Stomach (tissue), 8 donors: ENCODE measurements at regions not wholly inside any gene's neighbourhood (a gene's known extent, or its start where the extent isn't known, plus 50 kb on each side); places are given as distances from the start of the nearest gene placed in this dataset.

Experiments
- DNase-seq, 2 donors: peaks; one replicate each; pipeline versions ENCODE4 v3.0.0 to v3.0.0-alpha.2; 2013 to 2019
- H3K27ac ChIP-seq, 5 donors: fragments of 200-600 bp in 4 of 5; sonication (generic) in 4 of 5; one replicate each; pipeline ENCODE4 v1.5.1; 2013 to 2019; ENCODE audit warnings: mild to moderate bottlenecking in 1 of 5, moderate library complexity in 1 of 5
- H3K27me3 ChIP-seq, 3 donors: fragments of 200-600 bp; sonication (generic); one replicate each; pipeline ENCODE4 v1.5.1; 2017 to 2019; ENCODE audit warnings: mixed run types in 1 of 3
- H3K36me3 ChIP-seq, 4 donors: fragments of 200-600 bp; sonication (generic); 1 replicate in 3 of 4; 2 replicates in 1 of 4; pipeline ENCODE4 v1.5.1; 2016 to 2019
- H3K4me1 ChIP-seq, 4 donors: fragments of 200-600 bp; sonication (generic); one replicate each; pipeline ENCODE4 v1.5.1; 2016 to 2019
- H3K4me3 ChIP-seq, 4 donors: fragments of 200-600 bp; sonication (generic) in 3 of 4; one replicate each; pipeline ENCODE4 v1.5.1; 2016 to 2019; ENCODE audit warnings: mild to moderate bottlenecking in 1 of 4
- H3K9me3 ChIP-seq, 4 donors: fragments of 200-600 bp; sonication (generic); one replicate each; pipeline ENCODE4 v1.5.1; 2016 to 2019
- EP300 ChIP-seq: sonication (generic); formaldehyde crosslinking; IDR thresholded peaks from one replicate; pipeline ENCODE4 v1.6.1; 2017; ENCODE audit warnings: antibody characterized with exemption
- POLR2A ChIP-seq, 4 donors: fragments of 450-650 bp; IDR thresholded peaks; one replicate each; pipeline ENCODE4 v1.6.1; 2016; ENCODE audit warnings: antibody characterized with exemption in 4 of 4, control low read depth in 2 of 4, mild to moderate bottlenecking in 1 of 4, moderate library complexity in 1 of 4
- POLR2AphosphoS5 ChIP-seq, 3 donors: sonication (generic); formaldehyde crosslinking; IDR thresholded peaks; one replicate each; pipeline ENCODE4 v1.6.1; 2016; ENCODE audit warnings: antibody characterized with exemption in 3 of 3
- WGBS, 5 donors: extraction: QIAGEN DNeasy Blood & Tissue Kit in 3 of 5; methylation state at CpG; one replicate each; pipeline versions ENCODE4 v1.1.5 to v1.1.7; 2013 to 2018; 5-methylcytosine and 5-hydroxymethylcytosine counted together
- intact Hi-C: fragments of 100-400 bp; cut with DNase I; formaldehyde crosslinking; loops from one replicate; pipeline ENCODE4 v1.15.1; 2023; ENCODE audit warnings: low total_unique reads
- TF ChIP-seq, protein P1 (sequence below), 7 experiments: fragments of 450-650 bp in 4 of 7; fragments of 200-600 bp in 3 of 7; sonication (generic) in 3 of 7; IDR thresholded peaks; one replicate each; pipeline ENCODE4 v1.5.1; 2016 to 2019; ENCODE audit warnings: antibody characterized with exemption in 7 of 7, control low read depth in 2 of 7, mild to moderate bottlenecking in 1 of 7
- donor health status: healthy with polysubstance abuse.
- donor health status: Bipolar disorder and iron deficiency.
- donor health status: healthy.

DNA sequence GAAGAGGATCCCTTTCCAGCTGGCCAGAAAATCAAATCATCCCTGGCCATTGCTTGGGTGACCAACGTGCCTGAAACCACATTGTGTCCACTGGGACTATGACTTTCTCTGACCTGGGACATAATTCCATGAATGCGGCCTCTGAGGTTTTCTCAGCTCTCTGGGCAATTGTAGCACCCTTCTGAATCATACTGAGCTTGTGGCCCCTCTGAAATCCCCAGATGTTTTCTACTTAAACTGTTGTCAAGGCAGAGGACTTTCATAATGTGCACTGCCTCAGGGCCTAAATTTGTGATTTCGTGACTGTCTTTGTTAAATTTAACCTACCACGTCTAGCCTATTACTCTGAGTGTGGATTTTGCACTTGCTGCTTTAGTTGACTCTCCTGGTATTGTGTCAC lies 321.1 kb upstream of the PLET1 start:
- DNase-seq: no peak
- Histone ChIP-seq H3K36me3 (no peaks in the 10 kb centered on the region), H3K4me3 (no peak overlapping the region), H3K4me1 (peaks cover 0 to 3% (median 0%) of the 10 kb centered on the region in 4 donors), H3K27me3 (no peaks in the 10 kb centered on the region), H3K27ac (peak overlapping the region in 2 of 5 donors; percentile 10 to 26), H3K9me3 (no peaks in the 10 kb centered on the region)
- TF ChIP-seq POLR2AphosphoS5 (IDR thresholded peaks at IDR 0.05) (no peak), POLR2A (IDR thresholded peaks at IDR 0.05) (no peak), EP300 (no peak)
- TF ChIP-seq, protein P1, sequence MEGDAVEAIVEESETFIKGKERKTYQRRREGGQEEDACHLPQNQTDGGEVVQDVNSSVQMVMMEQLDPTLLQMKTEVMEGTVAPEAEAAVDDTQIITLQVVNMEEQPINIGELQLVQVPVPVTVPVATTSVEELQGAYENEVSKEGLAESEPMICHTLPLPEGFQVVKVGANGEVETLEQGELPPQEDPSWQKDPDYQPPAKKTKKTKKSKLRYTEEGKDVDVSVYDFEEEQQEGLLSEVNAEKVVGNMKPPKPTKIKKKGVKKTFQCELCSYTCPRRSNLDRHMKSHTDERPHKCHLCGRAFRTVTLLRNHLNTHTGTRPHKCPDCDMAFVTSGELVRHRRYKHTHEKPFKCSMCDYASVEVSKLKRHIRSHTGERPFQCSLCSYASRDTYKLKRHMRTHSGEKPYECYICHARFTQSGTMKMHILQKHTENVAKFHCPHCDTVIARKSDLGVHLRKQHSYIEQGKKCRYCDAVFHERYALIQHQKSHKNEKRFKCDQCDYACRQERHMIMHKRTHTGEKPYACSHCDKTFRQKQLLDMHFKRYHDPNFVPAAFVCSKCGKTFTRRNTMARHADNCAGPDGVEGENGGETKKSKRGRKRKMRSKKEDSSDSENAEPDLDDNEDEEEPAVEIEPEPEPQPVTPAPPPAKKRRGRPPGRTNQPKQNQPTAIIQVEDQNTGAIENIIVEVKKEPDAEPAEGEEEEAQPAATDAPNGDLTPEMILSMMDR (IDR thresholded peaks at IDR 0.05): no peak
- 60 to 76% (median 73%) methylated on average over 4 of the region's 4 CpGs for WGBS, 5 donors
- intact Hi-C loops: no loop called here

DNA sequence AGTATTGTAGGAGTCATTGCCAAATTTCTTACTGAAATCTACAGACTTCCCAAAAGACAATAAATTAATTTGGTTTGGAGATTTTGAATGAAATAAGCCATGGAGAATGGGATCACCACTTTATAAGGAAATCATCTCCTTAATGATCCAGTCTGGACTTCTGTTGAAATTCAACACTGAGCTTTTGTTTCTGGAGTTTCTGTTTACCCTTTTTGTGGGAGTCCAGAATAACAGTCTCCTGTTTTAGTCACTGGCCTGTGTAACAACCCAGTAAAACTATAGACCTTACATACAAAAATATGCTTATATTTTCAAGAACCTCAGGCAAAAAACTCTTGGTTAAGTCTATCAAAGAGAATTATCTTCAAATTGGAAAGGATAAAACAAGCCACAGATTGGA lies 321.7 kb upstream of the PLET1 start:
- H3K4me1 ChIP-seq: peaks cover 0 to 3% (median 0%) of the 10 kb centered on the region in 4 donors
- H3K4me3 ChIP-seq: no peak overlapping the region
- DNase-seq: no peak
- TF ChIP-seq, protein P1 (IDR thresholded peaks at IDR 0.05): no peak
- no peak overlapping the region for H3K27ac ChIP-seq
- no peaks in the 10 kb centered on the region for H3K36me3 ChIP-seq
- no peaks in the 10 kb centered on the region for H3K27me3 ChIP-seq
- intact Hi-C loops: no loop called here
- no peaks in the 10 kb centered on the region for H3K9me3 ChIP-seq

DNA sequence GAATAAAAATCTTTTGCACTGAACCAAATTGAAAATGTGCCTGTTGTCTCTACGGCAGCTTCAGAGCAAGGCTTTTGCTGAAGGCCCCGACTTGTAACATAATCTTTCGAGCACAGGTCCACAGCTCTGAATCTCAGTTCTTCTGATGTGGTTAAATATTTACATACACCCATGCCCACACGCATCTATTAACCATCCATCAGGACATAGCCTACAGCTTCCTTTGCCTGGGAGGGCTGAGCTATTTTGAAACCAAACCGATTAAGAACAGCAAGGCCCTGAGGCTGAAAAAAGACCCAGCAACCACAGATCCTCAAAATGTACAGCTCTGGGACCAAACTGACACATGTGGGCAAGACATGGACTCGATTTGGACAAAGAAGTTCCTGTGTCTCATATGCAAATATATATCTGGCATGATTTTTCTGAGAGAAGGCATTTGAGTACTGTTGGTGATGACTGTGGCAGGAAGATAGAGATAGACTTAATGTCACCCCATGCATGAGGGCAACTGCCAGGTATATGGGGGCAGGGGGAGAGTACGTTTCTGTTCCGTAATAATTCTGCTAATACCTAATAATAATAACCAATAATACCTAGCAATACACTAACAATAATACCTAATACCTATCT lies 322.7 kb upstream of the PLET1 start:
- Histone ChIP-seq H3K4me1 (peaks cover 0 to 11% (median 4%) of the 10 kb centered on the region in 4 donors), H3K9me3 (no peaks in the 10 kb centered on the region), H3K27me3 (no peaks in the 10 kb centered on the region), H3K27ac (no peak overlapping the region), H3K36me3 (no peaks in the 10 kb centered on the region), H3K4me3 (no peak overlapping the region)
- 64 to 74% (median 73%) methylated on average over 8 of the region's 8 CpGs for WGBS, 5 donors
- TF ChIP-seq EP300 (no peak), POLR2AphosphoS5 (IDR thresholded peaks at IDR 0.05) (no peak), POLR2A (IDR thresholded peaks at IDR 0.05) (no peak)
- TF ChIP-seq, protein P1 (IDR thresholded peaks at IDR 0.05): no peak
- intact Hi-C loops: no loop called here
- DNase-seq: no peak

DNA sequence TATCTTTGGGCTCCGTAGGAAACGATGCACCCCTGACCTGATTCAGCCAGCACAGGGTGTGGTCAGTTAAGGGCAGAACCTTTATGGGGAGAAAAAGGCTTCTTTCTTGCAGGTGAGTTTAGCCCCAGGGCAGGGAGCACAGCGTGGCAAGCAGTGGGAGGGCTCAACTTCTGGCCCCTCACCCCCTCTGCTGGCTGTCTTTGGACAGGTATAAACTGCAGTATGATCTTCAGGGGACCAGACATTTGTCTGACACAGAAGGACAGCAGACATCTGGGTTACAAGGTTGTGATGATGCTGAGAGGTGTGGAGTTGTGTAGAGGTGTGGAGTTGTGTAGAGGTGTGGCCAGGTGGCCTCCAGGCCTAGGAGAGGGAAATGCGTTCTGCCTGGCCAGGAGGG lies 324.0 kb upstream of the PLET1 start:
- WGBS, 5 donors: 51 to 60% (median 57%) methylated on average over 4 of the region's 4 CpGs
- Histone ChIP-seq H3K27ac (no peak overlapping the region), H3K27me3 (no peaks in the 10 kb centered on the region), H3K4me1 (peaks cover 0 to 24% (median 9%) of the 10 kb centered on the region in 4 donors), H3K36me3 (no peaks in the 10 kb centered on the region), H3K4me3 (no peak overlapping the region), H3K9me3 (no peaks in the 10 kb centered on the region)
- DNase-seq: peak in 1 of 2 donors; percentile 44
- intact Hi-C loops: loop anchor here (5.0 kb wide), 2 partner anchors 538 to 703 kb away; no protein-coding TSS in a partner anchor
- TF ChIP-seq POLR2AphosphoS5 (IDR thresholded peaks at IDR 0.05): no peak
- no peak for TF ChIP-seq POLR2A (IDR thresholded peaks at IDR 0.05)
- no peak for TF ChIP-seq EP300
- TF ChIP-seq, protein P1 (IDR thresholded peaks at IDR 0.05): no peak
